GM18505 (cell line): ENCODE measurements at regions not wholly inside any gene's neighbourhood (a gene's known extent, or its start where the extent isn't known, plus 50 kb on each side); places are given as distances from the start of the nearest gene placed in this dataset.
"Not testable (repeated sequence)": the region's sequence is repeated elsewhere in the genome, so short reads cannot be mapped to it uniquely, and the experiment has no call there.

ENCODE experiments used
- ATAC-seq: cut with Tn5 transposase; IDR thresholded peaks from one replicate; pipeline ENCODE4 v1.9.1; 2021; ENCODE audit not compliant: unreplicated experiment

DNA sequence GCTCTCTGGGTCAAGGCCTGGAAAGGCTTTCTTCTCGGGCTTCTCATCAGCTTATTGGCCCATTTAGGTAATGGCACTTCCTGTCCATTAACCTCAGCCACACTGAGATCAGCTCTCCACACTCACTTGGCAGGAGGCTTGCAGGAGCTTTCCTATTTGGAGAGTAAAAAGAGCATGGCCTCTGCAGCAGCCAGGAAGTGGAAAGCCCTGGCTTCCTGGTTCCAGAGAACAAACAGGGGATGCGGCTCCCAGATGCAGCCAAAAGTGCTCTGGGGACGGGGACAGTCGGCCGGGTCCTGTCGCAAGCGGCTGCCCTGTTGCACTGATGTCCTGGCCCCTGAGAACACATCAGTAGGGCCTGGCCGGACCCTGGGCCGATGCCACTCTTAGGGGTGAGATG lies 4462.4 kb upstream of the TPTE start:
- ATAC-seq, result not testable (repeated sequence)

DNA sequence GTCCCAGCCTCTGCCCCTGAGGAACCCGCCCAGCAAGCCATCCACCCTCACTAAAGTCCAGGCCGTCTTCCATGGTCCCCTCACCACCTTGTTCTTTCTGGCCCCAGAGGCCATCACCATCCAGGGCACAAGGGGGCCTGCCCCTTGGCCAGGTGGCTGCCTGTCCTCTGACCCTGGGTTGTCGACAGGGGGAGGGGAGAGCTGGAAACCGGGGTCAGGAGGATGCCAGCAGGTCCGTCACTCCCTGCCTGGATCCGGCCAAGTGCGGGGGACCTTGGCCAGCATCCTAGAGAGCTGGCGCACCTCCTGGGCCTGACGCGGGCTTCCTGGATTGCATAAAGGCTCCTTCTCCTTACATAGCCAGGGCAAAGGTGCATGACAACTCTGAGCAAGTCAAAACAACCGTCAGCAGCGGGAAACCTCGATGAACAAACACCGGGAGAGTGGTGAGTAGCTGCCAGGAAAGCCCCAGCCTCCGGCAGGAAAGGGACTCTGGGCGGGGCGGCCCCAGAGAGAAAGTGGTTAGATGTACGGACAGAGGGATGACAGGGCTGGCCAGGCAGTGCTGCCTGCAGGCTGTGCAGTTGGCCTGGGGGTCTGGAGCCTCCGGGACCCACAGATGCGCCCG lies 4461.2 kb upstream of the TPTE start:
- ATAC-seq, result not testable (repeated sequence)

DNA sequence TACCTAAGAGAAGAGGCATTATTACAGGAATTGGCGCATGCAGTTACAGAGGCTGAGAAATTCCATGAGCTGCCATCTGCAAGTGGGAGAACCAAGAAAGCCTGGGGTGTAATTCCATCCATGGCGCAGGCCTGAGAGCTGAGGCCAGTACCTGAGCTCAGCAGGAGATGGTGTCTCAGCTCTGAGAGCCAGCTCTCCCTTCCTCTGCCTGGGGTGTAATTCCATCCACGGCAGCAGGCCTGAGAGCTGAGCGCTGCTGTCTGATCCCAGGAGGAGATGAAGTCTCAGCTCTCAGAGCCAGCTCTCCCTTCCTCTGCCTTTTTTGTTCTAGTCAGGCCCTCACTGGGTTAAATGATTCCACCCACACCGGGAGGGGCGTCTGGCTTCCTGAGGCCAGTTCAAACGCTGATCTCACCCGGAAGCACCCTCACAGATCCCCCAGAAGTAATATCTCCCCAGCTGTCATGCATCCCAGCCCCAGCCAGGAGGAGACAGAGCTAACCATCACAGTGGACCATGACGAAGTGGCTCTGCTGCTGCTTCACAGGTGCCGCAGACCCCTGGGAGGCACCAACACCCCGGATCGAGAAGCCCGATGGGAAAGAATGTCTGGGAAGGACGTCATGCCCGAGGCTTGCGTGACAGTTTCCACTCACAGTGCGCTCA lies 4454.9 kb upstream of the TPTE start:
- not testable (repeated sequence) for ATAC-seq

DNA sequence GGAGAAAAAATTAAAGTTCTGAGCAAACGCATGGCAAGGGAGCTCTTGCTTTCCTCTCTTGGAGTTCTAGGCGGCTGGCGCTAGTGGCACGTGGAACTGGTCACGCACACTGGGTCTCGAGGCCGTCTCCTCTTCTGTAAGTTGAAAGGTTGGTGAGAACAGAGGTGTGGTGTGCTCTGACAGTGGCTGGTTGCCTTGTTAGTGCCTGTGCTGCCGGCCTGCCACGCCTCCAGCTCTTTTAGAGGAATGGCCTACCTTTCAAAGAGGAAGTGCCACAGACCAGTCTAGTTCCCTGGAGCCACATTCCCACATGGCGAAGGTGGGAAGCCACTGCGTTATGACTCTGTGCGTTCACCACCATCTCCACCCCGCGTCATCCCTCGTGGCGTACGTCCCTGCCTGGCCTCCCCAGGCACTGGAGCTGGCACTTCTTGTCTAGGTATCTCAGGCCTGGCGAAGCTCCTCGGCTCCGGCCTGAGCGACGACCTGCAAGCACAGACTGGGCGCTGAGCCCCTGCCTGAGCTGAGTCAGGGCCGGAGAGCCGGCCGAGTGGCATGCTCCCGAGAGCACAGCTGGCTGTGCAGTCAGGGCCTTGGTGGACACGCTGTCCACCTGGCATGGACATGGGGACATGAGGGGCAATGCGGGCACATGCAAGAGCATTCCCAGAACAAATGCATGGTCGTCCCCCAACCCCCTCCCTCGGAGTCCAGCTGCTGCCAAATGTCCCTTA lies 4453.1 kb upstream of the TPTE start:
- ATAC-seq, result not testable (repeated sequence)

DNA sequence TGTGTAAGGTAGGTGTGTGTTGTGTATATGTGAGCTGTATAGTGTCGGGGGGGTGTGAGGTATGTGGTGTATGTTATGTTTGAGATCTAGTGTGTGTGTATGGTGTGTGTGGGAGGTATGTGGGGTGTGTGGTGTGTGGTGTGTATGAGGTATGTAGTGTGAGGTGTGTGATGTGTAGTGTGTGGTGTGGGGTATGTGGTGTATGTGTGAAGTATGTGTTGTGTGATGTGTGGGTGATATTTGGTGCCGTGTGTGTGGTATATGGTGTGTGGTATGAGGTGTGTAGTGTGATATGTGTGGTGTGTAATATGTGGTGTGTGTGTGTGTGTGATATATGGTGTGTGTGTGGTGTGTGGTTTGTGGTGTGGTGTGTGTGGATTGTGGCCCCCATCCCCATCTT lies 4451.2 kb upstream of the TPTE start:
- ATAC-seq, result not testable (repeated sequence)

DNA sequence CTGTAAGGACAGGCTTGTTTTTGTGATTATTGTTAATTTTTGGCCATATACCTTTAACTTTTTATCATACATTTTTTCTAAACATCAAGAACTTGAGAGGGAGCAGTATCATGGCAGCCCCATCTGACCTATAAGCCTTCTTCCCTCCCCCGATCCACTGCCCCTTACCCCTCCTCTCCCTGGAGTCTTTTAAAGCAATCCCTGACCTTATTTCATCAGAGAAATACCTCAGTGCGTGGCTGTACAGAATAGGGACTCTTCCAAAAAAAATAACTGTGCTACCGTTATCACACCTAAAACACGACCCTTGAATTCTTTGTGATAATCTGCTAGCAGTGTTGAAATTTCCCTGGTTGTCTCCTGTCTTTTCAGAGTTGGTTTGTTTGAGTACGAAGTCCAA lies 4448.7 kb upstream of the TPTE start:
- not testable (repeated sequence) for ATAC-seq

DNA sequence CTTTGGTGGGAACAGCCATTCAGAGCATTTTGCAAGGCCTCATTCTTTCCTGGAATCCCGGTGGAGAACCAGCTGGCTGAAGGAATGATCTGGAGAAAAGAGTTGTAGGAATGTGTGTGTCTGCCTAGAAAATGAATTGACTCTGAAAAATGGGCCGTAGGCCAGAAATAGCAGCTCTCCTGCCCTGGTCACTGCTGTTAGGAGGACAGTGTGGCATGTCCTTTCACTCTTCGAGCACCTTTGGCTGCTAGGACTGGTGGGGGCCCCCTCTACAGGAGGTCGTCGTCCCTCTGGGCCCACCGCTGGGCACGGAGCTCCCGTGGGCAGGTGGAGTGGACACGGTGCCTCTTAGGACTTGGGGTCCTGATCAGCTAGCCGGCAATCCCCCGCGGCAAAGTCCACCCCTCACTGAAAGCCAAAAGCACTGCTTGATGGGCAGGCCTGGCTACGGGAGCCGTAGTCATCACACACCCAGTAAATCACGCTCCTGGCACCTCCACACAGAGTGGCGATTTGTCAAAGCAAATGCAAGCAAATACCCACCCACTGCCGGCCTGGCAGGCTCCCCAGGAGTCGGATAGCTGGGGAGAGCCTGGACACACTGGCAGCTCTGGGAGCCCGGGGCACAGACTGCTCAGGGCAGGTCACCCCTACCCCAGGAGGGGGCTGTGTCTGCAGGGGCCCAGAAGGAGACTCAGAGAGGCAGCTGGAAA lies 4447.2 kb upstream of the TPTE start:
- not testable (repeated sequence) for ATAC-seq

DNA sequence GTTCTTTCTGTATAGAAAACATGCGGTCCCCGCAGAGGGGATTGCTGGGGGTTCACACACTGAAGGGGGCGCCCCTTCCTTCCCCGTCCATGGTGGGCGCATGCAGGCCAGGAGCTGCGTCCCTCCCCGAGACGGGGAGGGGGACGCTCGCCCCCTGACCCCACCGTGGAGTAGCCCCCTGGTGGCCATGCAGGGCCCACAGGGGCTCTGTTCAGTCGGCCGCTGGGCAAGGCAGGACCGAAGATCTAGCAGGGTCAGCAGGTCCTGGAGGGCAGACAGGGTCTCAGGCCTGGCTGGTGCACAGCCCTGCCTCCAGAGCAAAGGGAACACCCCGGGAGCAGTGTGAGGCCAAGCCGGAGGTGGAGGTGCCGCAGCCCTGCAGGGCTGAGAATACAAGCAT lies 4446.4 kb upstream of the TPTE start:
- ATAC-seq, result not testable (repeated sequence)

DNA sequence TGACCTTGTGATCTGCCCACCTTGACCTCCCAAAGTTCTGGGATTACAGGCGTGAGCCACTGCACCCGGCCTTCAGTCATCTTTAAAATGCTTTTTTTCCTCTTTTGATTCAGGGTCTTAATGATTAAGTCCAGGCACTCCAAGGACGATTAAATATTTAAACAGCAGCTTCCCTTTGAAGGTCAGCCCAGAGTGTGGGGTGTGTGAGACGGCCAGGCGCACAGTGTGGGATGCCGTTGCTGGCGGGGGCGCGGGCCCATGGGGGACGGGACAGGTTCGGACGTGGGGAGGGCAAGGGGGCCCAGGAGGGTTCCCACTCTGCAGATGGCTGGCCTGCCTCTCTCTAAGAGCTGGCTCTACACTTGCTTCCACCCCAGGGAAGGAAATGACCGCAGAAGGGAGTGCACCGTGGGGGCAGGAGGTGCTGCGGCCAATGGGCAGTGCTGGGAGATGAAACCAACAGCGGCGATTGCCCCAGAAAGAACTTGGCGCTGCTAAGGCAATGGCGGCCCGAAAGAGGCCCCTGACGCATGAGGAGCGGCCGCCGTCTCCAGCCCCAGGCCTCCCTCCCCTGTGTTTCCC lies 4445.7 kb upstream of the TPTE start:
- ATAC-seq, result not testable (repeated sequence)

DNA sequence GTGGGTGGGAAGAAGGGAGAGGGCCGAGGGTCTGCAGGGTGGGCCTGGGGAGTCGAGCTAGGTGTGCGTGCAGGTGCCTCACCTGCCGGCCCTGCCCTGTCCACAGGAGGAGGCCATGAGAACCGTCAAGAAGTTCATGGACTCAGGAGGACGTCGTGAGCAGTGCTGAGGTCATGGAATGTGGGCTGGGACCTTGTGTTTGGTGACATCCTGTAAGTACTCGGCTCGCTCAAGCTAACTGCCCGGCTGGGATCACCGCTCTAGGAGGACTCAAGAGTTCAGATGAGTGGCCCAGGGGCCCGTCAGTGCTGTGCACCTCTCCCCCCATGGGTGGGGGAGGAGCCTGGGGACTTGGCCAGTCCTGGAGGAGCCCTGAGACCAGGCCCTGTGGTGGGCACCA lies 4444.0 kb upstream of the TPTE start:
- not testable (repeated sequence) for ATAC-seq

DNA sequence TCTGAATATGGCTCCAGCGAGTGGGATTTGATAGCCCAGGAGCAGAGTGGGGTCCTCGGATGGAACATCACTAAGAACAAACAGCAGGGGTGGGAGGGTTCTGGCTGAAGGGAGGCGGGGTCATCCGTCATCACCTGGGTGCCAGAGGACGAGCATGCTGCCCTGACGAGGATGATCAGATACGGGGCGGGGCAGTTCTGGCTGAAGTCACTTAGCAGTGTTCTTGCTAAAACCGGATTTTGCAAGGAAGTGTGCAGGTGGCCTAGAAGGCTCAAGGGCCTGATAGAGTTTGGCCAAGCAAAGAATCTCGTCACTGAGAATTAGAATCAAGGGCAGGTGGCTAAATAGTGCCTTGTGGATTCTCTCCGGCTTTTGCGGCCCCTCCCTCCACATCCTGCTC lies 4442.5 kb upstream of the TPTE start:
- not testable (repeated sequence) for ATAC-seq

DNA sequence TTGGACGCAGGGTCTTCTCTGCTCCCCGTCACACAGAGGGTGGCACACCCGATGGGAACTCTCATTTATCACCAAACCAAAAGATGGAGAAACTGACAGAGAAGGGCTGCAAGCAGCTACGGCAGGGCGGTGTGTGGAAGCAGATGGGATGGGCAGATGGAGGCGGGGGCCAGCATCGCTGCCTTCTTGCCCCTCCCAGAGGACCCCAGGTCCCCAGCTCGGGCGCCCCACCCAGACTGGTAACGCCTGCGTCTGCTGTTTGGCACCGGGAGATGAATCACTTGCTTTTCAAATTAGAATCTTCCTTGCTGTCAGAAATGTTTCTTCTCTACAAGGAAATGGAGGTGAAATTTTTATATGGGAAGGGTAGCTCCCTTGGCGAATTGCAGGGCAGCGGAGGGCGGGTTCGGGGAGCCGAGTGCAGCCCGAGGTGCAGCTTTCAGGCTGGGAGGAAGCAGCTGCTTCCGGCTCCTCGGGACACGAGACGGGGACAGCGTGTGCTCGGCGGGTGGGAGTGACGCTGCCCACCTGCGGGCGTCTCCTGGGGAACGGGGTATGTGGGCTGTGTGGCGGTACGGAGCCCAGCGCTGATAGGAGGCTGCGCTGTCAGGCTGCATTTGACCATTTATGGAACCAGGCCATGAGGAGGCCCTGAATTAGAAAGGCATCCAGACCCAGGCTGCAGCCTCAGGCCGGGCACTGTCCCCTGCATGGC lies 4440.3 kb upstream of the TPTE start:
- not testable (repeated sequence) for ATAC-seq

DNA sequence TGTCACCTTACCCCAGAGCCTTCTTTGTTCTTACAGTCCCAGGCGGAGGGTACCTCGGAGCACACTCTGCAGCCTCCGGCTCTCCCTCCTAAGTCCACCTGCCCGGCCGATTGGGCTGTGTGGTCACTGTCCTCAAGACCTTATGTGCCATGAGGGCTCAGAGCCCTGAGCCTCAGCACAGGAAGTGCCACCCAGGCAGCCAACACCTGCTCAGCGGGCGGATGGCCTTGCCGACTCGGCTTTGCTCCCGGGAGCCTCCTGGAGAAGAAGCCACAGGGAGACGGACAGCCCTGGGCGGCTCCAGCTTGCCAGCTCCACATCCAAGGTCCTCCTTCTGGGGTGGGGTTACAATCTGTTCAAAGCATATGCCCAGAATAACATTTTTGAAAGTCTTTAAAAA lies 4439.2 kb upstream of the TPTE start:
- not testable (repeated sequence) for ATAC-seq

DNA sequence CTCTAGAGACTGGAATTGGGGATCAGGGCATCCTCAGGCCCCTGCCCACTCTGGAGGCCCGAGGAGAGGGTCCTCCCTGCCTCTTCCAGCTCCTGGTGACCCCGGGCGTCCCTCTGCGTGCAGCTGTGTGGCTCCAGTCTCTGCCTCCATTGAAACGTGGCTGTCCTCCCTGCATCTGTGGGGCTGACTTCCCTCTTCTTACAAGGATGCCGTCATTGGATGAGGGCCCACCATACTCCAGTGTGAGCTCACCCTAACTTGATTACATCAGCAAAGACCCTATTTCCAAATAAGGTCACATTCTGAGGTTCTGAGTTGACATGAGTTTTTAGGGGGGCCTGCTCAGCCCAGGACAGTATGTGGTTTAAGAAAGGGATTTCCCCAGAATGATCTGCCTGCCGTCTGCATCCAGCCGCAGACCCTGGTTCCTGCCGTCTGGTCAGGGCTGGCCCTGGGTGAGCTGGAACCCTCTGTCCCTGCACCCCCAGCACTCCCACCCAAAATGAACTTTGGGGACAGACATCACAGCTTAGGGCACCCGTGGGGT lies 4437.7 kb upstream of the TPTE start:
- not testable (repeated sequence) for ATAC-seq

DNA sequence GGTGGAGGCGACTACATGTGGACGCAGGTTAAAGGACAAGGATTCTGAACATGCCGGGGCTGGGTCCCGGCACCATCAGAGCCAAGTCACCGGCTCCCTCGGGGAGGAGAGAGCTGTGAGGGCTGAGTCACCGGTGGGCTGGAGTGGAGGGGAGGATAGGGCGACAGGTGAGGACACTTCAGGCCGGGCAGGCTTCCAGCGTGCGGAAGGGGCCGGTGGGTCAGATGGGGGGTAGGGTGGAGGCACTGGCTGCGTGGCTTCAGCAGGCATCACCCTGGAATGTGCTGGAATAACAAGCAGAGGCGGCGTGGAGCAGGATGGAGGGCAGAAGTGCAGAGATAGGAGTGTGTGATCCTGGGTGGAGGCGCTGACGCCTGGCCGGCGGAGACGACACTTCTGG lies 4435.3 kb upstream of the TPTE start:
- ATAC-seq, result not testable (repeated sequence)

DNA sequence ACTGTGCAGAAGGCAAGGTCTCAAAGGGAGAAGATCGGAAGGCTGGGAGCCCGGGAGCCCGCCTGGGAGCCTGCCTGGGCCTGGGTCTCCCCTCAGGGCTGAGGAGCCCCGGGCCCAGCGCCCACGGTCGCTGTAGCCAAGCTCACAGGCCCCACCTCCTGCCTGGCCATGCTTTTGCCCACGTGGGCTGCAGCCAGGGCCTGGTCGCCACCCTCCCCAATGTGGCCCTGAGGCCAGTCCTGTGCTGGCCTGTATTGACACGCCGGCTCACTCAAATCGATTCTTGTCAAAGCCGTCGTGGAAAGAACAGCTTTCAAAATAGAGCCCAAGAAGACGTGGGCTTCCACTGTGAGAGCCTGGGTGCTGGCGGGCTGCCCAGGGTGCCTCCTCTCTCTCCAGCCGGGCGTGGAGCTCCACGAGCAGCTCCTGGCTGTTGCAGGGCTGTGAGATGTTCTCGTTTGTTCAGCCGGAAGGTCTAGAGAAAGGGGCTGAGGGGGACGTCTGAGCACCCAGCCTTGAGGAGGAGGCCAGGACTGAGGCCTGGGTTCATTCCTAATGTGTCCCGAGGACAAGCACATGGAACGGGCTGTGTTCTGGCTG lies 4433.7 kb upstream of the TPTE start:
- not testable (repeated sequence) for ATAC-seq

DNA sequence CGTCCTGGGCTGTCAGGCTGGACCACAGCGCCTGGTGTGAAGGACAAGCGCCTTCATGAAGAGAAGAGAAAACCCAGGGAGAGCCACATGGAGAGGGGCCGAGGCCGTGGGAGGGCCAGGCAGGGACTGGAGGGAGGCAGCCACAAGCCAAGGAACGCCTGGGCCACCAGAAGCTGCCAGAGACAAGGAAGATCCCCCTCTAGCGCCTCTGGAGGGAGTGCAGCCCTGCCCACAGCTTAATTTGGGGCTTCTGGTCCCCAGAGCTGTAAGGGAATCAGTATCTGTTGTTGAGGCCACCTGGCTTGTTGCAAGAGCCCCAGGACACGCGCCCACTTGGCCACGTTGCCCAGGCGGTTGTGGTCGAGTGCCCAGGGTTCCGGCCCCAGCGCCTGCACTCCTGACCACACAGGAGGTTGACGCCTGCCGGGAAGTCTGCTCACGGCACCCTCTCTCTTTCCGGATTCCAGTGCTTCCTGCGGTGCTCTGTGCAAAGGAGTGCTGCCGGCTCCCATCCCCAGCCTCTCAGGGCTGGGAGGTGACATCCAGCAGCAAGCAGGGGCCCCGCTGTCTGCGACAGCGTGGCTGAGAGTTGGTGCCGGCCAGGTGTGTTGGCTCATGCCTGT lies 4431.0 kb upstream of the TPTE start:
- ATAC-seq, result not testable (repeated sequence)

DNA sequence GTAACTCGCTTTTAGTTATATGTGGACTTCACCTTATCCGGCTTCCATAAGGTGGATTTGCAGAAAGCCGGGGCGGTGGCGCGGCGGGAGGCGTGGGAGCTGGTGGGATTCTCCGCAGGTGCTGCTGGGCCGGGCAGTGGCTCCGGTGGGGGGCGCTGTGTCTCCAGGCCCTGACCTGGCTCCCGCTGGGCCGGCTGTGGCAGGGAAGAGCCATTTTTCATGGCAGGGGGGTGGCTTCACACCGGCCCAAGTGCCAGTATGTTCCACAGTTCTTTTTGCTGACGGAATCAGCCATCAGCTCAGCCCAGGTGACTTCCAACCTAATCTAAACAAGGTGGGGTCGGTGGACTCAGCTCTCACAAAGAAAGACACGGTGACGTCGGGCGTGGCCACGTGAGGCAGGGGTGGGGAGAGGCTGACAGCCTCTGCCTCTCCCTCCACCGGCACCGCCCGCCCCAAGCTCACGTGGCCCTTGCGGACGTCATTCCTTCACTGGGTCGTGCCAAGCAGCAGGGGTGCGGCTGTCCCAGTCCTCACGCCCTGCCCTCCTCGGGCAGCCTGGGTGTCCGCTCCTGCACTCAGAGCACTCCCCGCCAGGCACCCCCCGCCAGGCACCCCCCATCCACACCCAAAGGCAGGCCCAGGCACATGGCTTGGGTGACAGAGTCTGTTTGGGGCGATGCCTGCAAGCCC lies 4429.9 kb upstream of the TPTE start:
- not testable (repeated sequence) for ATAC-seq
